Spleen (tissue), 11 donors: ENCODE measurements at regions not wholly inside any gene's neighbourhood (a gene's known extent, or its start where the extent isn't known, plus 50 kb on each side); places are given as distances from the start of the nearest gene placed in this dataset.
"Not testable (repeated sequence)": the region's sequence is repeated elsewhere in the genome, so short reads cannot be mapped to it uniquely, and the experiment has no call there.

ENCODE experiments used
- DNase-seq: peaks from one replicate; pipeline ENCODE4 v3.0.0-alpha.2; 2020
- H3K27ac ChIP-seq, 8 donors: fragments of 200-600 bp; sonication (generic) in 7 of 8; 1 replicate in 4 of 8; 2 replicates in 4 of 8; pipeline versions ENCODE4 v1.5.0 to v1.8.0; 2016 to 2021; ENCODE audit warnings: inconsistent platforms in 4 of 8, mild to moderate bottlenecking in 4 of 8, moderate library complexity in 1 of 8
- H3K27me3 ChIP-seq, 7 donors: fragments of 200-600 bp; sonication (generic) in 6 of 7; replicated peaks in 1 of 7; 1 replicate in 4 of 7; 2 replicates in 3 of 7; pipeline versions ENCODE4 v1.5.0 to v1.8.0; 2016 to 2021; ENCODE audit warnings: inconsistent platforms in 3 of 7, mild to moderate bottlenecking in 1 of 7
- H3K36me3 ChIP-seq, 6 donors: fragments of 200-600 bp; sonication (generic) in 5 of 6; 1 replicate in 4 of 6; 2 replicates in 2 of 6; pipeline versions ENCODE4 v1.5.0 to v1.8.0; 2016 to 2021; ENCODE audit warnings: inconsistent platforms in 2 of 6
- H3K4me1 ChIP-seq, 6 donors: fragments of 200-600 bp; sonication (generic) in 5 of 6; 1 replicate in 3 of 6; 2 replicates in 3 of 6; pipeline versions ENCODE4 v1.5.0 to v1.8.0; 2016 to 2021; ENCODE audit warnings: inconsistent platforms in 3 of 6
- H3K4me3 ChIP-seq, 8 donors: fragments of 200-600 bp; sonication (generic) in 7 of 8; 1 replicate in 4 of 8; 2 replicates in 4 of 8; pipeline versions ENCODE4 v1.5.0 to v1.8.0; 2016 to 2021; ENCODE audit warnings: inconsistent platforms in 4 of 8, mild to moderate bottlenecking in 4 of 8, moderate library complexity in 2 of 8
- H3K9me3 ChIP-seq, 8 donors: fragments of 200-600 bp; sonication (generic) in 7 of 8; 1 replicate in 4 of 8; 2 replicates in 4 of 8; pipeline versions ENCODE4 v1.5.0 to v1.8.0; 2016 to 2021; ENCODE audit warnings: inconsistent platforms in 4 of 8
- CTCF ChIP-seq, 11 experiments: fragments of 200-600 bp in 7 of 11; fragments of 450-650 bp in 4 of 11; sonication (generic) in 4 of 11; IDR thresholded peaks in 8 of 11; conservative IDR thresholded peaks in 3 of 11; 1 replicate in 7 of 11; 2 replicates in 4 of 11; pipeline versions ENCODE4 v1.4.0 to v1.8.0; 2016 to 2021; ENCODE audit warnings: antibody characterized with exemption in 11 of 11, inconsistent platforms in 4 of 11, mild to moderate bottlenecking in 1 of 11
- POLR2A ChIP-seq, 3 donors: fragments of 450-650 bp; IDR thresholded peaks; one replicate each; pipeline ENCODE4 v1.5.1; 2017; ENCODE audit warnings: antibody characterized with exemption in 3 of 3, mild to moderate bottlenecking in 1 of 3
- POLR2AphosphoS5 ChIP-seq, 3 donors: sonication (generic); formaldehyde crosslinking; IDR thresholded peaks; one replicate each; pipeline ENCODE4 v1.5.1; 2017; ENCODE audit warnings: antibody characterized with exemption in 3 of 3
- WGBS, 5 donors: extraction: QIAGEN DNeasy Blood & Tissue Kit in 3 of 5; methylation state at CpG; one replicate each; pipeline versions ENCODE4 v1.1.5 to v1.1.7; 2013 to 2018; 5-methylcytosine and 5-hydroxymethylcytosine counted together
- intact Hi-C: fragments of 100-400 bp; cut with DNase I; formaldehyde crosslinking; loops from one replicate; pipeline ENCODE4 v1.15.0; 2023; ENCODE audit warnings: low total_unique reads
- donor health status: healthy with polysubstance abuse.
- donor health status: DM: no; HTN: no; CAD: no; lungs with moderate emphysema.
- donor health status: DM: no; HTN: no; CAD: no.
- donor health status: Bipolar disorder and iron deficiency.
- donor health status: healthy.
- donor health status: DM: no; HTN: no; CAD: no.
- donor health status: DM: yes; HTN: yes; CAD: no.

- H3K4me3 ChIP-seq, intact Hi-C loops, H3K27ac ChIP-seq, DNase-seq, H3K36me3 ChIP-seq, H3K4me1 ChIP-seq, H3K9me3 ChIP-seq: not testable (repeated sequence)
- 40 to 51% (median 44%) methylated on average over 7 of the region's 7 CpGs for WGBS, 5 donors
- H3K27me3 ChIP-seq, result peaks cover 0 to 17% (median 0%) of the 10 kb centered on the region in 7 donors
- peak in 5 of 11 experiments; percentile 14 to 55 (median 24) for TF ChIP-seq CTCF (IDR thresholded peaks at IDR 0.05 in 8 of 11, conservative IDR thresholded peaks at IDR 0.05 in 3 of 11)
Observed at GRCh38 chr14:106196459-106196858, 670.1 kb downstream of the TMEM121 start.

GRCh38 chr14:106197264-106197663 lies 670.9 kb downstream of the TMEM121 start:
- DNase-seq, H3K4me1 ChIP-seq, intact Hi-C loops, H3K36me3 ChIP-seq, H3K4me3 ChIP-seq, H3K9me3 ChIP-seq, H3K27ac ChIP-seq: not testable (repeated sequence)
- H3K27me3 ChIP-seq, result peaks cover 0 to 17% (median 0%) of the 10 kb centered on the region in 7 donors
- WGBS, 5 donors, result 66 to 82% (median 74%) methylated on average over 4 of the region's 4 CpGs

GRCh38 chr14:106199097-106199496 lies 672.7 kb downstream of the TMEM121 start:
- no peak for DNase-seq
- Histone ChIP-seq H3K27ac (no peak overlapping the region), H3K4me3 (no peak overlapping the region), H3K27me3 (peaks cover 0 to 31% (median 0%) of the 10 kb centered on the region in 7 donors), H3K9me3 (no peaks in the 10 kb centered on the region), H3K36me3 (no peaks in the 10 kb centered on the region), H3K4me1 (no peaks in the 10 kb centered on the region)
- WGBS, 5 donors, result 81 to 89% (median 84%) methylated on average over 12 of the region's 12 CpGs
- intact Hi-C loops, result no loop called here
- TF ChIP-seq POLR2AphosphoS5 (IDR thresholded peaks at IDR 0.05), result no peak
- TF ChIP-seq CTCF (IDR thresholded peaks at IDR 0.05 in 8 of 11, conservative IDR thresholded peaks at IDR 0.05 in 3 of 11), result no peak
- TF ChIP-seq POLR2A (IDR thresholded peaks at IDR 0.05), result no peak

GRCh38 chr14:106200541-106201315 lies 674.3 kb downstream of the TMEM121 start:
- intact Hi-C loops, result no loop called here
- DNase-seq, result no peak
- H3K4me1 ChIP-seq, result no peaks in the 10 kb centered on the region

More at GRCh38 chr14:106200541-106201315, 674.3 kb downstream of the TMEM121 start:
- H3K9me3 ChIP-seq, result no peaks in the 10 kb centered on the region
- H3K27ac ChIP-seq, result no peak overlapping the region
- TF ChIP-seq POLR2AphosphoS5 (IDR thresholded peaks at IDR 0.05), result no peak
- no peak for TF ChIP-seq POLR2A (IDR thresholded peaks at IDR 0.05)
- no peak for TF ChIP-seq CTCF (IDR thresholded peaks at IDR 0.05 in 8 of 11, conservative IDR thresholded peaks at IDR 0.05 in 3 of 11)
- peaks cover 0 to 35% (median 0%) of the 10 kb centered on the region in 7 donors for H3K27me3 ChIP-seq
- WGBS, 5 donors, result 75 to 89% (median 85%) methylated on average over 25 of the region's 25 CpGs
- H3K4me3 ChIP-seq, result no peak overlapping the region
- H3K36me3 ChIP-seq, result no peaks in the 10 kb centered on the region
